ENCODE measurements at regions not wholly inside any gene's neighbourhood (a gene's known extent, or its start where the extent isn't known, plus 50 kb on each side); places are given as distances from the start of the nearest gene placed in this dataset.

DNA sequence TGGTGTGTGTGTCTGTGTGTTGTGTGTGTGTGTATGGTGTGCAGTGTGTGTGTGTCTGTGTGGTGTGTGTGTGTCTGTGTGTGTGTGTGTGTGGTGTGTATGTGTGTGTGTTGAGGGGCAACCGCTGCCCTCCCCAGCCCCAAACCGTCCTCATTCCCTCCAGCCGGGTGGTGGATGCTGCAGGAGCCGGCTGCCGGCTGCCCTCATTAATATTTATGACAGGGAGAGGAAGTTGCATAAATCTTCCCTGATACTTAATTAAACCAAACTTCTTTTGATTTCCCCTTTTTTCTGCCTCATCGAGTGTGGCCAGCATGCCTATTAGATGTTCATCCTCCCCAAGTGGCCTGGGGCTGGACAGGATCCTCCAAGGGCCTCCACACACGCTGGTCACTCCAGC is 121.4 kb upstream of the MVB12B start:
- H3F3A ChIP-seq (ENCODE audit: control insufficient read depth, insufficient read depth) = no peaks in the 10 kb centered on the region
- TF ChIP-seq, protein P1, sequence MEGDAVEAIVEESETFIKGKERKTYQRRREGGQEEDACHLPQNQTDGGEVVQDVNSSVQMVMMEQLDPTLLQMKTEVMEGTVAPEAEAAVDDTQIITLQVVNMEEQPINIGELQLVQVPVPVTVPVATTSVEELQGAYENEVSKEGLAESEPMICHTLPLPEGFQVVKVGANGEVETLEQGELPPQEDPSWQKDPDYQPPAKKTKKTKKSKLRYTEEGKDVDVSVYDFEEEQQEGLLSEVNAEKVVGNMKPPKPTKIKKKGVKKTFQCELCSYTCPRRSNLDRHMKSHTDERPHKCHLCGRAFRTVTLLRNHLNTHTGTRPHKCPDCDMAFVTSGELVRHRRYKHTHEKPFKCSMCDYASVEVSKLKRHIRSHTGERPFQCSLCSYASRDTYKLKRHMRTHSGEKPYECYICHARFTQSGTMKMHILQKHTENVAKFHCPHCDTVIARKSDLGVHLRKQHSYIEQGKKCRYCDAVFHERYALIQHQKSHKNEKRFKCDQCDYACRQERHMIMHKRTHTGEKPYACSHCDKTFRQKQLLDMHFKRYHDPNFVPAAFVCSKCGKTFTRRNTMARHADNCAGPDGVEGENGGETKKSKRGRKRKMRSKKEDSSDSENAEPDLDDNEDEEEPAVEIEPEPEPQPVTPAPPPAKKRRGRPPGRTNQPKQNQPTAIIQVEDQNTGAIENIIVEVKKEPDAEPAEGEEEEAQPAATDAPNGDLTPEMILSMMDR (IDR thresholded peaks at IDR 0.05; ENCODE audit: low read depth, low read length, poor library complexity, severe bottlenecking) = no peak
- TF ChIP-seq EZH2phosphoT487 (IDR thresholded peaks at IDR 0.05; ENCODE audit: borderline replicate concordance, low read length) = no peak
- H3K27me3 ChIP-seq (ENCODE audit: control insufficient read depth, low read length) = peaks cover 17% of the 10 kb centered on the region; the same call in 1 of the 2 replicates
- H3K4me1 ChIP-seq (ENCODE audit: control insufficient read depth, low read length) = peaks cover 11% of the 10 kb centered on the region
- H3K9me2 ChIP-seq (replicated peaks; ENCODE audit: control insufficient read depth, low read length) = no peaks in the 10 kb centered on the region
- no peaks in the 10 kb centered on the region for H4K20me1 ChIP-seq (ENCODE audit: control insufficient read depth, insufficient read depth, low read depth, low read length)
- H3K4me2 ChIP-seq (ENCODE audit: low read length) = peak overlapping the region; percentile 47
- H3K4me3 ChIP-seq (ENCODE audit: low read length) = 0 out of 2 replicates have a peak overlapping the region, but pooled peaks have one; percentile 7
- no peaks in the 10 kb centered on the region for H3K36me3 ChIP-seq (ENCODE audit: control insufficient read depth, low read length)
- H3K9me3 ChIP-seq (ENCODE audit: control insufficient read depth, insufficient read depth, low read length) = no peaks in the 10 kb centered on the region
- H3K79me2 ChIP-seq (ENCODE audit: control insufficient read depth, low read length) = no peaks in the 10 kb centered on the region
- H3K27ac ChIP-seq (ENCODE audit: low read depth, low read length) = no peak overlapping the region

DNA sequence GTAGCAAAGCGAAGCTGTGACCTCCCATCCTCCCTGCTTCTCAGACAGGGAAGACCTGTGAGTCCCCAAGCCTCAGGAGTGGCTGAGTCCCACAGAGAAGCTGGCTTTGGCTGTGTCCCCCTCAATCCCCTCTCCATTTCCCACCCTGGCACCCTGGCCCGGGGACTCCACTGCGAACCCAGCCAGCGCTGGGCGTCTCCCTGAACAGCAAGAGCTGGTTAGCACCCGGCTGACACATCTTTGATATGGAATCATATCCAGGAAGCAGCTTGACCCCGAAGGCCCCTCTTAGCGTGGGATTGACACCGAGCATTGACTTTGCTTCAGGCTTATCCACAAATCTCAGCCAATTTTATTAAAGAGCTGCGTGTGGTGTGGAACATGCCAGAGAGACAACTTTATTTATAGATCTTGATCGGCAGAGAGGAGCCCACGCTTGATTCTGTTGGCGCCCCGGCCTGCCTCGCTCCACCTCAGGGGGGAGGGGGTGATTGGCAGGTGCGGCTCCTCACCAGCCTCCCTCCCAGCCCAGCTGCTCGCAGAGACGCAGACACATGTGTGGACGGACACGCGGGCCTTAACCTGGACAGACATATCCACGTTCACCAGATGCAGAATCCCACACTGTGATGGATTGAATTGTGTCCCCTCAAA is 120.7 kb upstream of the MVB12B start:
- Histone ChIP-seq H3F3A (ENCODE audit: control insufficient read depth, insufficient read depth) (no peaks in the 10 kb centered on the region), H4K20me1 (ENCODE audit: control insufficient read depth, insufficient read depth, low read depth, low read length) (no peaks in the 10 kb centered on the region), H3K9me2 (replicated peaks; ENCODE audit: control insufficient read depth, low read length) (no peaks in the 10 kb centered on the region), H3K27ac (ENCODE audit: low read depth, low read length) (no peak overlapping the region), H3K4me2 (ENCODE audit: low read length) (peak overlapping the region; percentile 47; the same call in 1 of the 2 replicates), H3K27me3 (ENCODE audit: control insufficient read depth, low read length) (peaks cover 22% of the 10 kb centered on the region), H3K79me2 (ENCODE audit: control insufficient read depth, low read length) (no peaks in the 10 kb centered on the region), H3K9me3 (ENCODE audit: control insufficient read depth, insufficient read depth, low read length) (no peaks in the 10 kb centered on the region), H3K4me3 (ENCODE audit: low read length) (no peak overlapping the region), H3K4me1 (ENCODE audit: control insufficient read depth, low read length) (peaks cover 11% of the 10 kb centered on the region), H3K36me3 (ENCODE audit: control insufficient read depth, low read length) (no peaks in the 10 kb centered on the region)
- TF ChIP-seq, protein P1 (IDR thresholded peaks at IDR 0.05; ENCODE audit: low read depth, low read length, poor library complexity, severe bottlenecking) = no peak
- no peak for TF ChIP-seq EZH2phosphoT487 (IDR thresholded peaks at IDR 0.05; ENCODE audit: borderline replicate concordance, low read length)

DNA sequence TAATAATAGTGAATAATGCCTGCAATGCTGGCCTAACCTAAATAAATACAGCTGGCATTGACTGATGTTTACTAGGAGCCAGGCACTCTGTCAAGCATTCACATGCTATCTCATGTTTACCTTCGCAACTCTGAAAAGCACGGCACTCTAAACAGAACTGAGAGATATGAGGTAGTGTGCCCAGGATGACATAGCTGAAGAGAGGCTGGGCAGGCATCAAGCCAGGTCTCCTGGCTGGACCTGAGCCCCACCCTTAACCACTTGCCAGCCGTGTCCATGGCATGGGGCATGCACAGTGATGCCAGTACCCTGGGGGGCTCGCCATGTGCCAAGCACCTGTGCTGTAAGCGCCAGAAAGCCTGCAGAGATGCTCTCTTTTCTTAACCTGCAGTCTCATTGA is 119.4 kb upstream of the MVB12B start:
- no peaks in the 10 kb centered on the region for H3K36me3 ChIP-seq (ENCODE audit: control insufficient read depth, low read length)
- H3K27me3 ChIP-seq (ENCODE audit: control insufficient read depth, low read length) = peaks cover 20% of the 10 kb centered on the region
- no peaks in the 10 kb centered on the region for H3K79me2 ChIP-seq (ENCODE audit: control insufficient read depth, low read length)
- H3K27ac ChIP-seq (ENCODE audit: low read depth, low read length) = no peak overlapping the region
- H3K4me1 ChIP-seq (ENCODE audit: control insufficient read depth, low read length) = peaks cover 11% of the 10 kb centered on the region
- no peak overlapping the region for H3K4me2 ChIP-seq (ENCODE audit: low read length)
- H3K4me3 ChIP-seq (ENCODE audit: low read length) = no peak overlapping the region
- H3F3A ChIP-seq (ENCODE audit: control insufficient read depth, insufficient read depth) = no peaks in the 10 kb centered on the region
- no peaks in the 10 kb centered on the region for H3K9me2 ChIP-seq (replicated peaks; ENCODE audit: control insufficient read depth, low read length)
- no peaks in the 10 kb centered on the region; the same call in 1 of the 2 replicates for H3K9me3 ChIP-seq (ENCODE audit: control insufficient read depth, insufficient read depth, low read length)
- H4K20me1 ChIP-seq (ENCODE audit: control insufficient read depth, insufficient read depth, low read depth, low read length) = no peaks in the 10 kb centered on the region
- no peak for TF ChIP-seq EZH2phosphoT487 (IDR thresholded peaks at IDR 0.05; ENCODE audit: borderline replicate concordance, low read length)
- TF ChIP-seq, protein P1 (IDR thresholded peaks at IDR 0.05; ENCODE audit: low read depth, low read length, poor library complexity, severe bottlenecking) = no peak

All from DOHH2 (cell line).